Uterus (tissue), 3 donors: ENCODE measurements at regions not wholly inside any gene's neighbourhood (a gene's known extent, or its start where the extent isn't known, plus 50 kb on each side); places are given as distances from the start of the nearest gene placed in this dataset.

Experiments
- DNase-seq, 2 donors: peaks; one replicate each; pipeline ENCODE4 v3.0.0-alpha.2; 2019 to 2020
- H3K27ac ChIP-seq, 2 donors: fragments of 200-600 bp; sonication (generic); 1 replicate in 1 of 2; 2 replicates in 1 of 2; pipeline ENCODE4 v1.5.1; 2016 to 2018
- H3K27me3 ChIP-seq, 2 donors: fragments of 200-600 bp; sonication (generic); one replicate each; pipeline ENCODE4 v1.5.1; 2018 to 2019; ENCODE audit warnings: control low read depth in 1 of 2
- H3K36me3 ChIP-seq, 2 donors: fragments of 200-600 bp; sonication (generic); one replicate each; pipeline ENCODE4 v1.5.1; 2019; ENCODE audit warnings: control low read depth in 1 of 2
- H3K4me1 ChIP-seq, 2 donors: fragments of 200-600 bp; sonication (generic); one replicate each; pipeline ENCODE4 v1.5.1; 2018 to 2019; ENCODE audit warnings: control low read depth in 1 of 2
- H3K4me3 ChIP-seq, 2 donors: fragments of 200-600 bp; sonication (generic); 1 replicate in 1 of 2; 2 replicates in 1 of 2; pipeline ENCODE4 v1.5.1; 2018 to 2019; ENCODE audit warnings: mild to moderate bottlenecking in 1 of 2
- H3K9me3 ChIP-seq, 2 donors: fragments of 200-600 bp; sonication (generic); one replicate each; pipeline ENCODE4 v1.5.1; 2019; ENCODE audit warnings: control low read depth in 1 of 2
- POLR2A ChIP-seq, 2 donors: fragments of 450-650 bp; IDR thresholded peaks; one replicate each; pipeline ENCODE4 v1.6.1; 2016; ENCODE audit warnings: antibody characterized with exemption in 2 of 2, mild to moderate bottlenecking in 1 of 2, moderate library complexity in 1 of 2
- intact Hi-C: fragments of 100-400 bp; cut with DNase I; formaldehyde crosslinking; loops from one replicate; pipeline ENCODE4 v1.15.1; 2023; ENCODE audit warnings: low total_unique reads
- TF ChIP-seq, protein P1 (sequence below), 4 experiments: fragments of 200-600 bp in 2 of 4; fragments of 450-650 bp in 2 of 4; sonication (generic) in 2 of 4; IDR thresholded peaks; one replicate each; pipeline ENCODE4 v1.5.1; 2016 to 2019; ENCODE audit warnings: antibody characterized with exemption in 4 of 4, mild to moderate bottlenecking in 2 of 4, moderate library complexity in 1 of 4
- donor health status: DM: yes; HTN: yes; CAD: no.

DNA sequence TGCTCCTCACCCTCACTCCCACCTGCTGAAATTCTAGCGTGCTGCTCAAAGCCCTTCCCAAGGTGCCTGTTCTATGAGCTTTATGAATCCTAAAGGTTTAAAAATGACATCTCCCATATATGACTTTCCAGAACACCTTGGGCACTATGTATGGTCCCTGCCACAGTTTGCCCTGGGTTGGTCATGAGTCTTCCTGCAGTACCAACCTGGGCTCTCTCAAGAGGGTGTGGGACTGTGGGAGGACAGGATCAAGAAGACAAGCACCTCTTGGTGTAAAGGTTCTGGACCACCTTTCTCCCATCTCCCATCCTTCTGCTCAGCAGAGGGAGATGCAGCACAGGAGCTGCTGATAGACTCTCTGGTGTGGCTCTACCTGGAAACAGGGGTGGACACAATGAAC, 134.1 kb downstream of the FCRL5 start:
- H3K27ac ChIP-seq, result no peak overlapping the region
- no peaks in the 10 kb centered on the region for H3K27me3 ChIP-seq
- no peaks in the 10 kb centered on the region for H3K9me3 ChIP-seq
- no peak overlapping the region for H3K4me3 ChIP-seq
- TF ChIP-seq POLR2A (IDR thresholded peaks at IDR 0.05), result no peak
- TF ChIP-seq, protein P1, sequence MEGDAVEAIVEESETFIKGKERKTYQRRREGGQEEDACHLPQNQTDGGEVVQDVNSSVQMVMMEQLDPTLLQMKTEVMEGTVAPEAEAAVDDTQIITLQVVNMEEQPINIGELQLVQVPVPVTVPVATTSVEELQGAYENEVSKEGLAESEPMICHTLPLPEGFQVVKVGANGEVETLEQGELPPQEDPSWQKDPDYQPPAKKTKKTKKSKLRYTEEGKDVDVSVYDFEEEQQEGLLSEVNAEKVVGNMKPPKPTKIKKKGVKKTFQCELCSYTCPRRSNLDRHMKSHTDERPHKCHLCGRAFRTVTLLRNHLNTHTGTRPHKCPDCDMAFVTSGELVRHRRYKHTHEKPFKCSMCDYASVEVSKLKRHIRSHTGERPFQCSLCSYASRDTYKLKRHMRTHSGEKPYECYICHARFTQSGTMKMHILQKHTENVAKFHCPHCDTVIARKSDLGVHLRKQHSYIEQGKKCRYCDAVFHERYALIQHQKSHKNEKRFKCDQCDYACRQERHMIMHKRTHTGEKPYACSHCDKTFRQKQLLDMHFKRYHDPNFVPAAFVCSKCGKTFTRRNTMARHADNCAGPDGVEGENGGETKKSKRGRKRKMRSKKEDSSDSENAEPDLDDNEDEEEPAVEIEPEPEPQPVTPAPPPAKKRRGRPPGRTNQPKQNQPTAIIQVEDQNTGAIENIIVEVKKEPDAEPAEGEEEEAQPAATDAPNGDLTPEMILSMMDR (IDR thresholded peaks at IDR 0.05), result no peak
- no peaks in the 10 kb centered on the region for H3K36me3 ChIP-seq
- intact Hi-C loops, result no loop called here
- no peak for DNase-seq
- no peaks in the 10 kb centered on the region for H3K4me1 ChIP-seq

DNA sequence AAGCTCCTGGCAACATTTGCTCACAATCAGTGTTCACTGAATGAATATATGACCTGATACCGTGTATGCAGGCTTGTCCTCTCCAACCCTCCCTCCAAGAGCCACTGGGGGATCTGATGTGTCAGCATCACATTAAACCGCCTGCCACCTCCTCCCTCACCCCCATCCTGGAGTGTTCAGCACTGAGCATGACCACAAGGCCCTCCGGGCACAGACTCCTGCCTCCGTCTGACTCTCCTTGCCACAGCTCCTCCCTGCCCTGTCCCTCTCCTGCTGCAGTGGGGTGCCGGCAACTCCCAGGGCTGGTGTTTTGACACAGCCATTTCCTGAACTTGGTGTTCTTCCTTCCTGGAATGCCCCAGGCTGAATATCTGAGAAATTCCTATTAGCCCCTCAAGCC, 136.7 kb downstream of the FCRL5 start:
- no peaks in the 10 kb centered on the region for H3K4me1 ChIP-seq
- H3K9me3 ChIP-seq, result no peaks in the 10 kb centered on the region
- H3K27ac ChIP-seq, result no peak overlapping the region
- TF ChIP-seq, protein P1 (IDR thresholded peaks at IDR 0.05), result no peak
- TF ChIP-seq POLR2A (IDR thresholded peaks at IDR 0.05), result no peak
- H3K27me3 ChIP-seq, result no peaks in the 10 kb centered on the region
- DNase-seq, result no peak
- intact Hi-C loops, result no loop called here
- H3K4me3 ChIP-seq, result no peak overlapping the region
- H3K36me3 ChIP-seq, result no peaks in the 10 kb centered on the region

DNA sequence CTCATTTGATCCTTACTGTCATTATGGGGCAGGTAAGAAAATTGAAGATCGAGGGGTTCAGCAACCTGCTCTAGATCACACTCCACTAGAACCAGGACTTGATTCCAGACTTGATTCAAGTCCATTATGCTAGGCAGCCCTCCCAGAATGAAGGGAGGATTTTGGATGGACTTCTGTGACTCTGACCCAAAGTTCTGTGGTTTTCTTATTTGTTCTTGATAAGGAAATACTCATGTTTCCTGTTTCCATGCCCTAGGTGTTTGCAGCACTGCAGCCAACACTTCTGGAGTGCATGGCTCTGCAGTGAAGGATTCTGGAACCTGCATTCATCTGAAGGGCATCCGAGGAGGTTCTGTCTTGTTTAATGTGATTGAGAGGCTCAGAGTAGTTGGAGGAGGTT, 140.0 kb downstream of the FCRL5 start:
- DNase-seq, result no peak
- no peak overlapping the region for H3K27ac ChIP-seq
- no peaks in the 10 kb centered on the region for H3K9me3 ChIP-seq
- intact Hi-C loops, result no loop called here
- no peak overlapping the region for H3K4me3 ChIP-seq
- H3K27me3 ChIP-seq, result no peaks in the 10 kb centered on the region
- H3K4me1 ChIP-seq, result no peaks in the 10 kb centered on the region
- H3K36me3 ChIP-seq, result no peaks in the 10 kb centered on the region
- TF ChIP-seq, protein P1 (IDR thresholded peaks at IDR 0.05), result no peak
- TF ChIP-seq POLR2A (IDR thresholded peaks at IDR 0.05), result no peak

DNA sequence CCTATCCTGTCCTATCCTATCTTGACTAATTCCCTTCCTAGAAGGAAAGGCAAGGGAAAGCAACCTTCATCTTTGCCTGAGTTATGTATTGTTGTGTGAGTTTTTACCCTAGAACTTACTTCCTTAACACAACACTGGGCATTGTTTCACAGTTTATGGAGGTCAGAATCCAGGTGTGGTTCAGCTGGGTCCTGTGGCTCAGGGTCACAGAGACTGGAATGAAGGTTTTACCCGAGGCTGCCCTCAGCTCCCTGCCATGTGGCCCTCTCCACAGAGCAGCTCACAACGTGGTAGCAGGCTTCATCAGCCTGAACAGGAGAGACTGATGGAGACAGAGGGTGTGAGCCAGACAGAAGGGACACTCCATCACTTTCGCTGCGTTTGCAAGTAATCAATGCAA, 140.5 kb downstream of the FCRL5 start:
- no peak for DNase-seq
- Histone ChIP-seq H3K9me3 (no peaks in the 10 kb centered on the region), H3K27ac (no peak overlapping the region), H3K36me3 (no peaks in the 10 kb centered on the region), H3K27me3 (no peaks in the 10 kb centered on the region), H3K4me3 (no peak overlapping the region), H3K4me1 (no peaks in the 10 kb centered on the region)
- TF ChIP-seq, protein P1 (IDR thresholded peaks at IDR 0.05), result no peak
- TF ChIP-seq POLR2A (IDR thresholded peaks at IDR 0.05), result no peak
- intact Hi-C loops, result no loop called here

DNA sequence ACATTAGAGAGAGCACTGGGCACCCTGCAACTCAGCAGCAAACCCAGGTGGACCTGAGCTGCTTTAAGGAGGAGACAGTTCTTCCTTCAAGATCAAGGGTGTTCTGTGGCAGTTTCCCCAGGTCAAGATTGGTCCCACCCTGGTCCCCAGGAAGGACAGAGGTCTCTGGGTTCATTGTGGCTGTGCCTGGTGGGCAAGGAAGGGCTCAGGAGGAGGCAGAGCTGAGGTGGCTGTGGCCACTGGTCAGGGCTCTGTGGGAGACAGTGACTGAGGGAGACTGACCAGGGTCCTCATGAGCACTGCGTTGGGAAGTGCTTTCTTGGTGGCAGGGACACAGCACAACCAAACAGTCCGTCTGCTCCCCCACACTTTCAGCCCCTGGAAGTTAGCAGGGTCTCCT, 141.3 kb downstream of the FCRL5 start:
- H3K9me3 ChIP-seq, result no peaks in the 10 kb centered on the region
- H3K4me3 ChIP-seq, result no peak overlapping the region
- TF ChIP-seq, protein P1 (IDR thresholded peaks at IDR 0.05), result no peak
- intact Hi-C loops, result no loop called here
- DNase-seq, result no peak
- H3K4me1 ChIP-seq, result no peaks in the 10 kb centered on the region
- no peak overlapping the region for H3K27ac ChIP-seq
- no peaks in the 10 kb centered on the region for H3K27me3 ChIP-seq
- no peaks in the 10 kb centered on the region for H3K36me3 ChIP-seq
